B cell (primary cell): ENCODE measurements at regions not wholly inside any gene's neighbourhood (a gene's known extent, or its start where the extent isn't known, plus 50 kb on each side); places are given as distances from the start of the nearest gene placed in this dataset.

Experiments used
- ATAC-seq: fragments of 200-7000 bp; cut with Tn5 transposase; one replicate; pipeline ENCODE4 v1.10.0; 2021; ENCODE audit warnings: low read depth, mild to moderate bottlenecking, moderate number of reproducible peaks, moderate library complexity
- CTCF ChIA-PET: fragments of 350-600 bp; sonication (Branson Sonifier 250); formaldehyde crosslinking; loops from one replicate; lab custom pipeline; 2021; ENCODE audit warnings: antibody characterized with exemption, inconsistent platforms; lab: Charles Lee
- POLR2A ChIA-PET: fragments of 350-600 bp; sonication (Branson Sonifier 250); formaldehyde crosslinking; loops from one replicate; lab custom pipeline; 2021; ENCODE audit warnings: antibody characterized with exemption; lab: Charles Lee
- DNase-seq: peaks from one replicate; pipeline ENCODE4 v3.0.0; 2013
- H2AFZ ChIP-seq: 2 replicates; pipeline ENCODE4 v1.6.1; 2012; ENCODE audit warnings: mild to moderate bottlenecking, low read depth, low read length; ENCODE audit not compliant: insufficient read depth, poor library complexity, severe bottlenecking
- H3K27ac ChIP-seq, 2 donors: 1 replicate in 1 of 2; 2 replicates in 1 of 2; pipeline ENCODE4 v1.5.1; 2012 to 2013; ENCODE audit warnings: low read length in 2 of 2, mild to moderate bottlenecking in 2 of 2, moderate library complexity in 1 of 2
- H3K27me3 ChIP-seq, 4 experiments: fragments of 200-600 bp in 1 of 4; sonication (generic) in 1 of 4; replicated peaks in 1 of 4; 1 replicate in 2 of 4; 2 replicates in 2 of 4; pipeline versions ENCODE4 v1.6.1 to v1.7.0; 2013 to 2016; ENCODE audit warnings: low read length in 3 of 4, mild to moderate bottlenecking in 2 of 4, mixed read lengths in 1 of 4, moderate library complexity in 1 of 4; ENCODE audit not compliant: insufficient read depth in 4 of 4, control insufficient read depth in 3 of 4; ENCODE audit errors: control extremely low read depth in 1 of 4
- H3K36me3 ChIP-seq, 2 experiments: replicated peaks in 1 of 2; 1 replicate in 1 of 2; 2 replicates in 1 of 2; pipeline versions ENCODE4 v1.6.1 to v1.7.1; 2013; ENCODE audit warnings: low read length in 1 of 2; ENCODE audit not compliant: insufficient read depth in 2 of 2, control insufficient read depth in 1 of 2; ENCODE audit errors: control extremely low read depth in 1 of 2, extremely low read depth in 1 of 2
- H3K4me1 ChIP-seq, 2 donors: fragments of 200-600 bp in 1 of 2; sonication (generic) in 1 of 2; 1 replicate in 1 of 2; 2 replicates in 1 of 2; pipeline versions ENCODE4 v1.5.1 to v1.6.1; 2013 to 2017; ENCODE audit warnings: low read length in 2 of 2; ENCODE audit not compliant: control insufficient read depth in 2 of 2, insufficient read depth in 2 of 2
- H3K4me2 ChIP-seq: replicated peaks from 2 replicates; pipeline ENCODE3; 2012; ENCODE audit warnings: mild to moderate bottlenecking, low read depth, low read length; ENCODE audit not compliant: poor library complexity, severe bottlenecking
- H3K4me3 ChIP-seq, 5 experiments: fragments of 200-600 bp in 1 of 5; sonication (generic) in 1 of 5; 1 replicate in 3 of 5; 2 replicates in 2 of 5; pipeline versions ENCODE4 v1.5.1 to v1.7.0; 2011 to 2016; ENCODE audit warnings: low read length in 4 of 5, mild to moderate bottlenecking in 4 of 5, low read depth in 2 of 5, control low read depth in 1 of 5, moderate library complexity in 1 of 5; ENCODE audit not compliant: insufficient read depth in 1 of 5; ENCODE audit errors: control extremely low read depth in 1 of 5, extremely low read depth in 1 of 5
- H3K79me2 ChIP-seq: fragments of 200-600 bp; sonication (generic); one replicate; pipeline ENCODE4 v1.6.0; 2016; ENCODE audit warnings: low read length; ENCODE audit not compliant: control insufficient read depth, insufficient read depth
- H3K9ac ChIP-seq: fragments of 200-600 bp; sonication (generic); 2 replicates; pipeline ENCODE4 v1.6.1; 2017; ENCODE audit warnings: mild to moderate bottlenecking, low read length, moderate library complexity
- H3K9me3 ChIP-seq, 3 donors: one replicate each; pipeline versions ENCODE4 v1.6.1 to v1.7.1; 2013; ENCODE audit warnings: low read length in 2 of 3; ENCODE audit not compliant: control insufficient read depth in 2 of 3, insufficient read depth in 1 of 3; ENCODE audit errors: control extremely low read depth in 1 of 3
- H4K20me1 ChIP-seq: 2 replicates; pipeline ENCODE4 v1.6.0; 2012; ENCODE audit warnings: mild to moderate bottlenecking, low read length; ENCODE audit not compliant: insufficient read depth, control insufficient read depth, poor library complexity, severe bottlenecking
- H3K27ac Mint-ChIP-seq: one replicate; pipeline ENCODE4 v1.8.0; 2021; ENCODE audit warnings: mixed read lengths
- H3K27me3 Mint-ChIP-seq: one replicate; pipeline ENCODE4 v1.8.0; 2021; ENCODE audit warnings: mixed read lengths
- H3K4me1 Mint-ChIP-seq: one replicate; pipeline ENCODE4 v1.8.0; 2021; ENCODE audit warnings: mixed read lengths
- H3K4me3 Mint-ChIP-seq: one replicate; pipeline ENCODE4 v1.8.0; 2021; ENCODE audit warnings: mixed read lengths
- H3K9me3 Mint-ChIP-seq: one replicate; pipeline ENCODE4 v1.8.0; 2022; ENCODE audit warnings: mixed read lengths; ENCODE audit not compliant: insufficient read depth
- EZH2 ChIP-seq: IDR thresholded peaks from 2 replicates; pipeline ENCODE4 v1.6.1; 2012; ENCODE audit warnings: borderline replicate concordance, low read depth, mild to moderate bottlenecking, moderate library complexity, low read length; ENCODE audit not compliant: insufficient read depth, poor library complexity, severe bottlenecking
- WGBS: methylation state at CpG from one replicate; pipeline ENCODE4 v1.1.5; 2013; ENCODE audit warnings: missing lambda C conversion rate; ENCODE audit not compliant: insufficient coverage; 5-methylcytosine and 5-hydroxymethylcytosine counted together
- intact Hi-C: fragments of 100-400 bp; cut with micrococcal nuclease; formaldehyde crosslinking; loops from one replicate; pipeline ENCODE4 v1.10.0; 2022
- TF ChIP-seq, protein P1 (sequence below): fragments of 200-600 bp; IDR thresholded peaks from one replicate; pipeline ENCODE4 v1.8.0; 2022; ENCODE audit warnings: antibody characterized with exemption, mild to moderate bottlenecking

- Mint-ChIP-seq H3K4me1 (no peaks in the 10 kb centered on the region), H3K9me3 (no peaks in the 10 kb centered on the region), H3K4me3 (no peak overlapping the region), H3K27me3 (peaks cover 5% of the 10 kb centered on the region), H3K27ac (no peak overlapping the region)
- Histone ChIP-seq H3K4me2 (no peak overlapping the region), H3K27me3 (no peaks in the 10 kb centered on the region), H3K4me3 (no peak overlapping the region), H3K79me2 (no peaks in the 10 kb centered on the region), H3K27ac (no peak overlapping the region), H2AFZ (no peak overlapping the region), H3K9ac (no peak overlapping the region), H3K9me3 (no peaks in the 10 kb centered on the region), H3K4me1 (no peaks in the 10 kb centered on the region), H3K36me3 (no peaks in the 10 kb centered on the region), H4K20me1 (no peaks in the 10 kb centered on the region)
- intact Hi-C loops, result no loop called here
- no CpG with 5 or more reads among the region's 1 CpG for WGBS
- ATAC-seq, result no peak
- ChIA-PET POLR2A (no interaction called here), CTCF (no interaction called here)
- TF ChIP-seq, protein P1, sequence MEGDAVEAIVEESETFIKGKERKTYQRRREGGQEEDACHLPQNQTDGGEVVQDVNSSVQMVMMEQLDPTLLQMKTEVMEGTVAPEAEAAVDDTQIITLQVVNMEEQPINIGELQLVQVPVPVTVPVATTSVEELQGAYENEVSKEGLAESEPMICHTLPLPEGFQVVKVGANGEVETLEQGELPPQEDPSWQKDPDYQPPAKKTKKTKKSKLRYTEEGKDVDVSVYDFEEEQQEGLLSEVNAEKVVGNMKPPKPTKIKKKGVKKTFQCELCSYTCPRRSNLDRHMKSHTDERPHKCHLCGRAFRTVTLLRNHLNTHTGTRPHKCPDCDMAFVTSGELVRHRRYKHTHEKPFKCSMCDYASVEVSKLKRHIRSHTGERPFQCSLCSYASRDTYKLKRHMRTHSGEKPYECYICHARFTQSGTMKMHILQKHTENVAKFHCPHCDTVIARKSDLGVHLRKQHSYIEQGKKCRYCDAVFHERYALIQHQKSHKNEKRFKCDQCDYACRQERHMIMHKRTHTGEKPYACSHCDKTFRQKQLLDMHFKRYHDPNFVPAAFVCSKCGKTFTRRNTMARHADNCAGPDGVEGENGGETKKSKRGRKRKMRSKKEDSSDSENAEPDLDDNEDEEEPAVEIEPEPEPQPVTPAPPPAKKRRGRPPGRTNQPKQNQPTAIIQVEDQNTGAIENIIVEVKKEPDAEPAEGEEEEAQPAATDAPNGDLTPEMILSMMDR, result no peak
- TF ChIP-seq EZH2, result no peak
- DNase-seq, result no peak
These were observed 163.3 kb downstream of the PYDC2 start for GRCh38 chr3:191624299-191624698.

GRCh38 chr3:191627064-191627463 lies 166.1 kb downstream of the PYDC2 start:
- no peaks in the 10 kb centered on the region for H4K20me1 ChIP-seq
- no peak overlapping the region for H3K4me3 Mint-ChIP-seq
- ChIA-PET POLR2A (no interaction called here), CTCF (no interaction called here)
- intact Hi-C loops, result no loop called here
- no peaks in the 10 kb centered on the region for H3K79me2 ChIP-seq
- WGBS, result 48% methylated on average over 7 of the region's 8 CpGs
- H3K27me3 ChIP-seq, result no peaks in the 10 kb centered on the region
- ATAC-seq (no peak), DNase-seq (no peak)
- no peaks in the 10 kb centered on the region for H3K9me3 Mint-ChIP-seq
- no peak for TF ChIP-seq EZH2
- TF ChIP-seq, protein P1, result no peak
- peaks cover 5% of the 10 kb centered on the region for H3K27me3 Mint-ChIP-seq
- no peak overlapping the region for H3K27ac Mint-ChIP-seq
- no peak overlapping the region for H3K4me3 ChIP-seq
- no peak overlapping the region for H2AFZ ChIP-seq
- no peaks in the 10 kb centered on the region for H3K9me3 ChIP-seq
- H3K4me1 ChIP-seq, result no peaks in the 10 kb centered on the region
- H3K4me2 ChIP-seq, result no peak overlapping the region
- H3K4me1 Mint-ChIP-seq, result no peaks in the 10 kb centered on the region
- H3K9ac ChIP-seq, result no peak overlapping the region
- H3K36me3 ChIP-seq, result no peaks in the 10 kb centered on the region
- H3K27ac ChIP-seq, result no peak overlapping the region
